Activated CD8-positive, alpha-beta memory T cell treated with anti-CD3 and anti-CD28 coated beads for 24 hours (primary cell): ENCODE measurements at regions not wholly inside any gene's neighbourhood (a gene's known extent, or its start where the extent isn't known, plus 50 kb on each side); places are given as distances from the start of the nearest gene placed in this dataset.

ENCODE experiments used
- DNase-seq: peaks from one replicate; pipeline ENCODE4 v3.0.0-alpha.2; 2020

- no peak for DNase-seq
Measured at GRCh38 chr22:26848244-26848920, 191.0 kb downstream of the MIAT start.

- DNase-seq, result no peak
Measured at GRCh38 chr22:26849575-26849974, 192.2 kb downstream of the MIAT start.

- no peak for DNase-seq
Measured at GRCh38 chr22:26851125-26851524, 193.7 kb downstream of the MIAT start.

GRCh38 chr22:26852176-26852575 is 194.8 kb downstream of the MIAT start:
- no peak for DNase-seq

- no peak for DNase-seq
Measured at GRCh38 chr22:26853071-26853470, 195.7 kb downstream of the MIAT start.

GRCh38 chr22:26853495-26853894 is 196.1 kb downstream of the MIAT start:
- DNase-seq, result no peak

GRCh38 chr22:26857169-26857568 is 199.8 kb downstream of the MIAT start:
- DNase-seq, result no peak

GRCh38 chr22:26860301-26860700 is 202.9 kb downstream of the MIAT start:
- DNase-seq, result no peak

GRCh38 chr22:26865021-26865420 is 207.6 kb downstream of the MIAT start:
- no peak for DNase-seq

- DNase-seq, result no peak
Measured at GRCh38 chr22:26883393-26883792, 226.0 kb downstream of the MIAT start.

GRCh38 chr22:26884921-26885320 is 227.5 kb downstream of the MIAT start:
- no peak for DNase-seq

- no peak for DNase-seq
Measured at GRCh38 chr22:26885441-26886261, 228.3 kb downstream of the MIAT start.

GRCh38 chr22:26887456-26887855 is 230.1 kb downstream of the MIAT start:
- no peak for DNase-seq

GRCh38 chr22:26887916-26888315 is 230.5 kb downstream of the MIAT start:
- DNase-seq, result no peak

- no peak for DNase-seq
Measured at GRCh38 chr22:26888887-26889286, 231.5 kb downstream of the MIAT start.

- no peak for DNase-seq
Measured at GRCh38 chr22:26889802-26890201, 232.4 kb downstream of the MIAT start.

GRCh38 chr22:26890870-26891269 is 233.5 kb downstream of the MIAT start:
- DNase-seq, result no peak

GRCh38 chr22:26891429-26891828 is 234.0 kb downstream of the MIAT start:
- DNase-seq, result no peak

GRCh38 chr22:26892166-26893041 is 235.0 kb downstream of the MIAT start:
- DNase-seq, result no peak

GRCh38 chr22:26893173-26894110 is 236.1 kb downstream of the MIAT start:
- no peak for DNase-seq

GRCh38 chr22:26894362-26894761 is 237.0 kb downstream of the MIAT start:
- DNase-seq, result no peak

- DNase-seq, result no peak
Measured at GRCh38 chr22:26894766-26895485, 237.5 kb downstream of the MIAT start.
